ENCODE measurements at regions not wholly inside any gene's neighbourhood (a gene's known extent, or its start where the extent isn't known, plus 50 kb on each side); places are given as distances from the start of the nearest gene placed in this dataset.

DNA sequence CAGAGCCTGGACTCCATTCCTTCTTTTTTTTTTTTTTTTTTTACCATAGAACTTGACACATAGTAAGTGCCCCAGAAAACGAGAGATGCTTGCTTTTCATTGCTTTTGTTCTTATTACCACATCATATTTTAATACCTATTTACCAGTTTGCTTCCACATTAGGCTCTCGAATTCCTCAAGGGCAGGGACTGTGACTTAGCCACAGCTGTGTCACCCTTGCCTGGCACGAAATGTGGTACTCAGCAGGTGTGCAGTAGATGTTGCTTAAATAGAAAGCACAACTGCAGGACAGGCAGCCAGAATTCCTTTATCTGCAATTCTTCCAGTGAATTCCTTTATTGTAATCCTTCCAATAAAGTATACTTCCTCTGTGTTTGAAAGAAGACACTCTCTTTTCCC, 393.0 kb downstream of the HAPSTR1 start:
- Histone ChIP-seq H3K4me1 (ENCODE audit: control insufficient read depth in 4 of 4, insufficient read depth in 4 of 4, low read length in 3 of 4) (no peaks in the 10 kb centered on the region), H3K27me3 (ENCODE audit: control insufficient read depth in 4 of 4, insufficient read depth in 4 of 4, low read length in 3 of 4) (no peaks in the 10 kb centered on the region), H3K27ac (ENCODE audit: low read depth in 1 of 2, low read length in 2 of 2) (no peak overlapping the region), H3K9me3 (ENCODE audit: control insufficient read depth in 4 of 4, low read length in 3 of 4) (peaks cover 0 to 1% (median 0%) of the 10 kb centered on the region in 4 donors), H3K4me3 (ENCODE audit: low read depth in 1 of 3, low read length in 3 of 3) (no peak overlapping the region), H3K36me3 (ENCODE audit: control insufficient read depth in 4 of 4, insufficient read depth in 3 of 4, low read depth in 1 of 4, low read length in 3 of 4) (no peaks in the 10 kb centered on the region), H3K9ac (ENCODE audit: low read depth in 1 of 2, low read length in 2 of 2) (no peak overlapping the region)
- 77% methylated on average over 3 of the region's 3 CpGs for WGBS
- TF ChIP-seq JUND (IDR thresholded peaks at IDR 0.05) (no peak), FOXA2 (IDR thresholded peaks at IDR 0.05) (no peak), TAF1 (conservative IDR thresholded peaks at IDR 0.05) (no peak)
- DNase-seq (ENCODE audit: low spot score): no peak

GRCh38 chr16:9484881-9485280, 393.4 kb downstream of the HAPSTR1 start:
- Histone ChIP-seq H3K9ac (ENCODE audit: low read depth in 1 of 2, low read length in 2 of 2) (no peak overlapping the region), H3K27ac (ENCODE audit: low read depth in 1 of 2, low read length in 2 of 2) (no peak overlapping the region), H3K4me3 (ENCODE audit: low read depth in 1 of 3, low read length in 3 of 3) (no peak overlapping the region), H3K9me3 (ENCODE audit: control insufficient read depth in 4 of 4, low read length in 3 of 4) (peaks cover 0 to 1% (median 0%) of the 10 kb centered on the region in 4 donors), H3K4me1 (ENCODE audit: control insufficient read depth in 4 of 4, insufficient read depth in 4 of 4, low read length in 3 of 4) (no peaks in the 10 kb centered on the region), H3K27me3 (ENCODE audit: control insufficient read depth in 4 of 4, insufficient read depth in 4 of 4, low read length in 3 of 4) (no peaks in the 10 kb centered on the region), H3K36me3 (ENCODE audit: control insufficient read depth in 4 of 4, insufficient read depth in 3 of 4, low read depth in 1 of 4, low read length in 3 of 4) (no peaks in the 10 kb centered on the region)
- TF ChIP-seq RXRA (IDR thresholded peaks at IDR 0.05) (no peak), NR2F2 (IDR thresholded peaks at IDR 0.05) (no peak), TAF1 (conservative IDR thresholded peaks at IDR 0.05) (no peak), FOXA1 (IDR thresholded peaks at IDR 0.05) (no peak), SP1 (IDR thresholded peaks at IDR 0.05) (no peak), JUND (IDR thresholded peaks at IDR 0.05) (no peak), HNF4G (IDR thresholded peaks at IDR 0.05) (no peak), MAX (IDR thresholded peaks at IDR 0.05) (no peak), GABPA (IDR thresholded peaks at IDR 0.05 in 1 of 2, conservative IDR thresholded peaks at IDR 0.05 in 1 of 2) (no peak)
- TF ChIP-seq, protein P1, sequence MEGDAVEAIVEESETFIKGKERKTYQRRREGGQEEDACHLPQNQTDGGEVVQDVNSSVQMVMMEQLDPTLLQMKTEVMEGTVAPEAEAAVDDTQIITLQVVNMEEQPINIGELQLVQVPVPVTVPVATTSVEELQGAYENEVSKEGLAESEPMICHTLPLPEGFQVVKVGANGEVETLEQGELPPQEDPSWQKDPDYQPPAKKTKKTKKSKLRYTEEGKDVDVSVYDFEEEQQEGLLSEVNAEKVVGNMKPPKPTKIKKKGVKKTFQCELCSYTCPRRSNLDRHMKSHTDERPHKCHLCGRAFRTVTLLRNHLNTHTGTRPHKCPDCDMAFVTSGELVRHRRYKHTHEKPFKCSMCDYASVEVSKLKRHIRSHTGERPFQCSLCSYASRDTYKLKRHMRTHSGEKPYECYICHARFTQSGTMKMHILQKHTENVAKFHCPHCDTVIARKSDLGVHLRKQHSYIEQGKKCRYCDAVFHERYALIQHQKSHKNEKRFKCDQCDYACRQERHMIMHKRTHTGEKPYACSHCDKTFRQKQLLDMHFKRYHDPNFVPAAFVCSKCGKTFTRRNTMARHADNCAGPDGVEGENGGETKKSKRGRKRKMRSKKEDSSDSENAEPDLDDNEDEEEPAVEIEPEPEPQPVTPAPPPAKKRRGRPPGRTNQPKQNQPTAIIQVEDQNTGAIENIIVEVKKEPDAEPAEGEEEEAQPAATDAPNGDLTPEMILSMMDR (IDR thresholded peaks at IDR 0.05; ENCODE audit: low read depth, low read length, missing input control): no peak
- TF ChIP-seq, protein P2, sequence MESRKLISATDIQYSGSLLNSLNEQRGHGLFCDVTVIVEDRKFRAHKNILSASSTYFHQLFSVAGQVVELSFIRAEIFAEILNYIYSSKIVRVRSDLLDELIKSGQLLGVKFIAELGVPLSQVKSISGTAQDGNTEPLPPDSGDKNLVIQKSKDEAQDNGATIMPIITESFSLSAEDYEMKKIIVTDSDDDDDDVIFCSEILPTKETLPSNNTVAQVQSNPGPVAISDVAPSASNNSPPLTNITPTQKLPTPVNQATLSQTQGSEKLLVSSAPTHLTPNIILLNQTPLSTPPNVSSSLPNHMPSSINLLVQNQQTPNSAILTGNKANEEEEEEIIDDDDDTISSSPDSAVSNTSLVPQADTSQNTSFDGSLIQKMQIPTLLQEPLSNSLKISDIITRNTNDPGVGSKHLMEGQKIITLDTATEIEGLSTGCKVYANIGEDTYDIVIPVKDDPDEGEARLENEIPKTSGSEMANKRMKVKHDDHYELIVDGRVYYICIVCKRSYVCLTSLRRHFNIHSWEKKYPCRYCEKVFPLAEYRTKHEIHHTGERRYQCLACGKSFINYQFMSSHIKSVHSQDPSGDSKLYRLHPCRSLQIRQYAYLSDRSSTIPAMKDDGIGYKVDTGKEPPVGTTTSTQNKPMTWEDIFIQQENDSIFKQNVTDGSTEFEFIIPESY (IDR thresholded peaks at IDR 0.05): no peak
- DNase-seq (ENCODE audit: low spot score): no peak
- WGBS: 71% methylated on average over 5 of the region's 5 CpGs

- Histone ChIP-seq H3K27ac (ENCODE audit: low read depth in 1 of 2, low read length in 2 of 2) (no peak overlapping the region), H3K9me3 (ENCODE audit: control insufficient read depth in 4 of 4, low read length in 3 of 4) (peaks cover 0 to 7% (median under 1%) of the 10 kb centered on the region in 4 donors), H3K27me3 (ENCODE audit: control insufficient read depth in 4 of 4, insufficient read depth in 4 of 4, low read length in 3 of 4) (no peaks in the 10 kb centered on the region), H3K4me1 (ENCODE audit: control insufficient read depth in 4 of 4, insufficient read depth in 4 of 4, low read length in 3 of 4) (no peaks in the 10 kb centered on the region), H3K36me3 (ENCODE audit: control insufficient read depth in 4 of 4, insufficient read depth in 3 of 4, low read depth in 1 of 4, low read length in 3 of 4) (no peaks in the 10 kb centered on the region), H3K4me3 (ENCODE audit: low read depth in 1 of 3, low read length in 3 of 3) (no peak overlapping the region), H3K9ac (ENCODE audit: low read depth in 1 of 2, low read length in 2 of 2) (no peak overlapping the region)
- TF ChIP-seq FOXA1 (IDR thresholded peaks at IDR 0.05) (no peak), FOXA2 (IDR thresholded peaks at IDR 0.05) (no peak), HNF4G (IDR thresholded peaks at IDR 0.05) (no peak), ATF3 (IDR thresholded peaks at IDR 0.05) (no peak), RAD21 (IDR thresholded peaks at IDR 0.05) (no peak), HNF4A (conservative IDR thresholded peaks at IDR 0.05) (no peak)
- TF ChIP-seq, protein P2 (IDR thresholded peaks at IDR 0.05): no peak
- DNase-seq (ENCODE audit: low spot score): no peak
- 68% methylated on average over 10 of the region's 10 CpGs for WGBS
Observed at GRCh38 chr16:9489835-9490467, 398.5 kb downstream of the HAPSTR1 start.

Measured in liver (tissue), 8 donors.